Activated T-helper 1 cell treated with Interleukin-2 at 50 U/mL for 16 hours (primary cell): ENCODE measurements at regions not wholly inside any gene's neighbourhood (a gene's known extent, or its start where the extent isn't known, plus 50 kb on each side); places are given as distances from the start of the nearest gene placed in this dataset.
A peak's percentile ranks its signal among the peaks of the same experiment; 100 is the strongest.
"Not testable (repeated sequence)": the region's sequence is repeated elsewhere in the genome, so short reads cannot be mapped to it uniquely, and the experiment has no call there.

Source experiments
- DNase-seq: peaks from one replicate; pipeline ENCODE4 v3.0.0-alpha.2; 2020; ENCODE audit warnings: low read depth

DNA sequence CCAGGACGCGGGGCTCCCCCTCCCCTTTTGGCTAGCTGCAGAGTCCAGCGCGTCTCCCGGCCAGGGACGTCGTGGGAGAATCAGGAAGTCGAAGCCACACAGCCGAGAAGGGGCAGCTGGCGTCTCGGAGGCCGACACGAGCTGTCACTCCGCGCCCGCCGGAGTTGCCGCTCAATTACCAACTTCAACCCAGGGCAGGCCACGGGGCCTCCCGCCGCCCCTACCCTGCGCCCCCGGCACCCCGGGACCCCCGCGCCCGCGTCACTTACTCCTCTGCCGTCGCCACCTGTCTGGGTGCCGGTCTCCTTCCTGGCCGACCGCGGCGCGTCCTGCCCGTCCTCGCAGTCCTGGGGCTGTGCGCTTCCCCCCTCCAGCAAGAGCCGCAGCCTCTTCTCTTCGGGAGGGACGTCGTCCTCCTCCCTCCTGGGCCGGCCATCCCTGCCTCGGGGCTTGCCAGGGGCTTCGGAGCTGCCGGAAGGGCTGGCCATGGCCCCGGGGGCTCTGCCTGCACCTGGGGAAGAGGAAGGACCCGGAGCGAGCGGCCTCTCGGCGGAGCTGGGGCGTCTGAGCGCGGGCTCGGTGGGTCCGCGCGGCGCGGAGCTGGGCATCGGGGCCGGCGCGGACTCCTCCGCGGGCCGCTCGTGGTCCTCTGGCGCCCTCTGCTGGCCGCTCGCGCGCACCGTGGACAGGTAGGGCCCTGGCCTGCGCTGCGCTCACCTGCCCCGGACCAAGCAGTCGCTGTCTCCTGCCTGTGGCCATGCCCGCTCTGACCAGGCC is 65.6 kb upstream of the CLEC6A start:
- not testable (repeated sequence) for DNase-seq

- peak; percentile 54 for DNase-seq
Observed at GRCh38 chr12:8396225-8397071, 59.3 kb upstream of the CLEC6A start.

DNA sequence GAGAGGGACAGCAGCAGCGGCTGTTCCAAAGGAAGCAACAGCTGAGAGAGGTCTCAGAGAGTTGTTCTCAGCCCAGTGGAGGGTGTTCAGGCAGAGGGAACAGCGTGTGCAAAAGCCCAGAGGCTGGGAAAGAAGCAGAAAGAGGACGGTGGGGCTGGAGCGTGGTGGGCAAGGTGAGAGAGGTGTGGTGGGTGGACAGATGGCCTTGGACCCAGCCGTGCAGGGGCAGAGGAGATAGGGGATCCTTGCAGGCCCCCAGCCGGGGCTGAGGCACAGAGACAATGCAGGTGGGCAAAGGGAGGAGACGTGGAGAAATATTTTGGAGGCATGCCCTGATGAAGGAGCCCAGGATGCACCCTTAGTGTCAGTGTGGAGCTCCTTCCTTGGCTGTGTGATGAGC is 58.4 kb upstream of the CLEC6A start:
- not testable (repeated sequence) for DNase-seq

- DNase-seq, result not testable (repeated sequence)
Observed at GRCh38 chr12:8399496-8400034, 56.2 kb upstream of the CLEC6A start.

DNA sequence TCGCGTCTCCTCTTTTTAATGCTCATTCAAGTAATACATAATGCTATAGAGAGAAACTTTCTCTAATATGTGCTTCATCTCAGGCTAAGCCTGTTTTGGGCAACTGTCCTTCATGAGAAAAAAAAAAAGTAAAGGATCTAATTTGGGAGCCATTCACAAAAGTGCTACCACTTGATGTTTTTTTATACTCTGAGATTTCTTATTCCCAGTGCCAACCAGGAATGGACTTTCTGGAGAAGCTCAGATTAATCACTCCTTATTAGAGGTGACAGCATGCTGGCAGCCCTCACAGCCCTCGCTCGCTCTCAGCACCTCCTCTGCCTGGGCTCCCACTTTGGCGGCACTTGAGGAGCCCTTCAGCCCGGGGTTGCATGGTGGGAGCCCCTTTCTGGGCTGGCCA is 51.9 kb upstream of the CLEC6A start:
- not testable (repeated sequence) for DNase-seq

DNA sequence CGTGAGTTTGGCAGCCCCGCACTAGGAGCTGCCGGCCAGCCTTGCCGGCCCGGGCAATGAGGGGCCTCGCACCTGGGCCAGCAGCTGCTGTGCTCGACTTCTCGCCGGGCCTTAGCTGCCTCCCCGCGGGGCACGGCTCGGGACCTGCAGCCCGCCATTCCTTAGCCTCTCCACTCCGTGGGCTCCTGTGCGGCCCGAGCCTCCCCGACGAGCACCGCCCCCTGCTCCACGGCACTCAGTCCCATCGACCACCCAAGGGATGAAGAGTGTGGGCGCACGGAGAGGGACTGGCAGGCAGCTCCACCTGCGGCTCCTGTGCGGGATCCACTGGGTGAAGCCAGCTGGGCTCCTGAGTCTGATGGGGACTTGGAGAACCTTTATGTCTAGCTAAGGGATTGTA is 51.4 kb upstream of the CLEC6A start:
- not testable (repeated sequence) for DNase-seq
